Small intestine (tissue), 7 donors: ENCODE measurements at regions not wholly inside any gene's neighbourhood (a gene's known extent, or its start where the extent isn't known, plus 50 kb on each side); places are given as distances from the start of the nearest gene placed in this dataset.

Source experiments
- DNase-seq, 2 donors: peaks; one replicate each; pipeline versions ENCODE4 v3.0.0 to v3.0.0-alpha.2; 2013
- FAIRE-seq: peaks from 2 replicates; lab custom pipeline; 2012; peaks lifted over from hg19 to GRCh38; lab: Jason Lieb, UNC
- H3K27ac ChIP-seq, 3 donors: one replicate each; pipeline ENCODE4 v1.5.1; 2013; ENCODE audit warnings: low read length in 2 of 3, mild to moderate bottlenecking in 2 of 3, control low read depth in 1 of 3, inconsistent platforms in 1 of 3, low read depth in 1 of 3, moderate library complexity in 1 of 3
- H3K27me3 ChIP-seq, 3 donors: one replicate each; pipeline ENCODE4 v1.6.1; 2013; ENCODE audit warnings: low read length in 3 of 3, inconsistent platforms in 1 of 3; ENCODE audit not compliant: control insufficient read depth in 3 of 3, insufficient read depth in 3 of 3
- H3K36me3 ChIP-seq, 3 donors: one replicate each; pipeline ENCODE4 v1.6.1; 2013; ENCODE audit warnings: low read length in 3 of 3, inconsistent platforms in 1 of 3, low read depth in 1 of 3, mild to moderate bottlenecking in 1 of 3, moderate library complexity in 1 of 3; ENCODE audit not compliant: control insufficient read depth in 3 of 3, insufficient read depth in 2 of 3
- H3K4me1 ChIP-seq, 3 donors: one replicate each; pipeline ENCODE4 v1.6.1; 2013; ENCODE audit warnings: low read length in 2 of 3, inconsistent platforms in 1 of 3, low read depth in 1 of 3, mild to moderate bottlenecking in 1 of 3, moderate library complexity in 1 of 3; ENCODE audit not compliant: control insufficient read depth in 3 of 3, insufficient read depth in 2 of 3
- H3K4me3 ChIP-seq, 3 donors: one replicate each; pipeline ENCODE4 v1.5.1; 2013; ENCODE audit warnings: low read length in 3 of 3, control low read depth in 1 of 3, inconsistent platforms in 1 of 3, low read depth in 1 of 3, mild to moderate bottlenecking in 1 of 3, moderate library complexity in 1 of 3
- H3K9me3 ChIP-seq, 2 donors: one replicate each; pipeline ENCODE4 v1.6.1; 2013; ENCODE audit warnings: low read depth in 1 of 2, low read length in 1 of 2; ENCODE audit not compliant: control insufficient read depth in 2 of 2, insufficient read depth in 1 of 2
- WGBS, 3 donors: extraction: QIAGEN DNeasy Blood & Tissue Kit; methylation state at CpG; one replicate each; pipeline ENCODE4 v1.1.7; 2013; 5-methylcytosine and 5-hydroxymethylcytosine counted together
- donor health status: healthy with polysubstance abuse.
- donor health status: control.
- donor health status: control.
- donor health status: Bipolar disorder and iron deficiency.
- donor health status: healthy.

GRCh38 chr18:46331316-46331715 lies 227.1 kb downstream of the HAUS1 start:
- H3K4me1 ChIP-seq = no peaks in the 10 kb centered on the region
- no peak for DNase-seq
- H3K36me3 ChIP-seq = no peaks in the 10 kb centered on the region
- 79 to 91% (median 89%) methylated on average over 1 of the region's 1 CpG for WGBS, 3 donors
- no peaks in the 10 kb centered on the region for H3K9me3 ChIP-seq
- peaks cover 9 to 38% (median 12%) of the 10 kb centered on the region in 3 donors for H3K27me3 ChIP-seq
- H3K27ac ChIP-seq = no peak overlapping the region
- FAIRE-seq = no peak
- H3K4me3 ChIP-seq = no peak overlapping the region

GRCh38 chr18:46332286-46332801 lies 228.2 kb downstream of the HAUS1 start:
- Histone ChIP-seq H3K27ac (no peak overlapping the region), H3K4me1 (no peaks in the 10 kb centered on the region), H3K9me3 (no peaks in the 10 kb centered on the region), H3K4me3 (no peak overlapping the region), H3K27me3 (peaks cover 9 to 38% (median 12%) of the 10 kb centered on the region in 3 donors), H3K36me3 (no peaks in the 10 kb centered on the region)
- FAIRE-seq = no peak
- WGBS, 3 donors = 73 to 86% (median 81%) methylated on average over 6 of the region's 6 CpGs
- DNase-seq = no peak

- Histone ChIP-seq H3K9me3 (no peaks in the 10 kb centered on the region), H3K27me3 (peaks cover 9 to 38% (median 12%) of the 10 kb centered on the region in 3 donors), H3K36me3 (no peaks in the 10 kb centered on the region), H3K4me1 (no peaks in the 10 kb centered on the region), H3K4me3 (peak overlapping the region in 1 of 3 donors; percentile 36), H3K27ac (no peak overlapping the region)
- no peak for FAIRE-seq
- DNase-seq = no peak
- 27 to 45% (median 43%) methylated on average over 9 of the region's 9 CpGs for WGBS, 3 donors
Observed at GRCh38 chr18:46332921-46333341, 228.7 kb downstream of the HAUS1 start.

GRCh38 chr18:46333431-46334135 lies 229.4 kb downstream of the HAUS1 start:
- Histone ChIP-seq H3K4me1 (no peaks in the 10 kb centered on the region), H3K9me3 (no peaks in the 10 kb centered on the region), H3K4me3 (peak overlapping the region; percentile 16 to 43 (median 36)), H3K27me3 (peaks cover 9 to 38% (median 12%) of the 10 kb centered on the region in 3 donors), H3K27ac (no peak overlapping the region), H3K36me3 (no peaks in the 10 kb centered on the region)
- FAIRE-seq (no peak), DNase-seq (peak in 1 of 2 donors; percentile 50)
- 2 to 6% (median 3%) methylated on average over 40 to 77 of the region's 77 CpGs for WGBS, 3 donors

GRCh38 chr18:46334868-46335281 lies 230.7 kb downstream of the HAUS1 start:
- peak in 1 of 2 donors; percentile 21 for DNase-seq
- Histone ChIP-seq H3K9me3 (no peaks in the 10 kb centered on the region), H3K4me1 (no peaks in the 10 kb centered on the region), H3K27ac (peak overlapping the region in 1 of 3 donors; percentile 56), H3K36me3 (no peaks in the 10 kb centered on the region), H3K4me3 (peak overlapping the region in 1 of 3 donors; percentile 47), H3K27me3 (peaks cover 9 to 35% (median 10%) of the 10 kb centered on the region in 3 donors)
- no peak for FAIRE-seq
- 5 to 7% (median 7%) methylated on average over 23 to 27 of the region's 27 CpGs for WGBS, 3 donors

- FAIRE-seq = no peak
- H3K4me1 ChIP-seq = no peaks in the 10 kb centered on the region
- no peaks in the 10 kb centered on the region for H3K9me3 ChIP-seq
- H3K36me3 ChIP-seq = no peaks in the 10 kb centered on the region
- 27 to 41% (median 38%) methylated on average over 15 of the region's 15 CpGs for WGBS, 3 donors
- peak overlapping the region in 1 of 3 donors; percentile 56 for H3K27ac ChIP-seq
- H3K4me3 ChIP-seq = peak overlapping the region in 1 of 3 donors; percentile 47
- DNase-seq = peak in 1 of 2 donors; percentile 11
- peaks cover 9 to 35% (median 10%) of the 10 kb centered on the region in 3 donors for H3K27me3 ChIP-seq
Observed at GRCh38 chr18:46335534-46336101, 231.4 kb downstream of the HAUS1 start.

GRCh38 chr18:46336278-46337111 lies 232.3 kb downstream of the HAUS1 start:
- no peak for FAIRE-seq
- Histone ChIP-seq H3K4me1 (no peaks in the 10 kb centered on the region), H3K27ac (peak overlapping the region in 1 of 3 donors; percentile 22)

GRCh38 chr18:46337271-46337670 lies 233.1 kb downstream of the HAUS1 start:
- Histone ChIP-seq H3K9me3 (no peaks in the 10 kb centered on the region), H3K4me1 (no peaks in the 10 kb centered on the region), H3K27ac (no peak overlapping the region), H3K27me3 (peaks cover 9 to 31% (median 9%) of the 10 kb centered on the region in 3 donors), H3K36me3 (no peaks in the 10 kb centered on the region), H3K4me3 (no peak overlapping the region)
- FAIRE-seq = no peak
- no peak for DNase-seq
- WGBS, 3 donors = 74 to 80% (median 78%) methylated on average over 10 of the region's 10 CpGs

More at GRCh38 chr18:46336278-46337111, 232.3 kb downstream of the HAUS1 start:
- DNase-seq = no peak
- Histone ChIP-seq H3K27me3 (peaks cover 9 to 31% (median 10%) of the 10 kb centered on the region in 3 donors), H3K9me3 (no peaks in the 10 kb centered on the region), H3K4me3 (no peak overlapping the region), H3K36me3 (no peaks in the 10 kb centered on the region)
- WGBS, 3 donors = 50 to 56% (median 51%) methylated on average over 8 of the region's 8 CpGs
